ENCODE measurements at regions not wholly inside any gene's neighbourhood (a gene's known extent, or its start where the extent isn't known, plus 50 kb on each side); places are given as distances from the start of the nearest gene placed in this dataset.
"Not testable (repeated sequence)": the region's sequence is repeated elsewhere in the genome, so short reads cannot be mapped to it uniquely, and the experiment has no call there.

DNA sequence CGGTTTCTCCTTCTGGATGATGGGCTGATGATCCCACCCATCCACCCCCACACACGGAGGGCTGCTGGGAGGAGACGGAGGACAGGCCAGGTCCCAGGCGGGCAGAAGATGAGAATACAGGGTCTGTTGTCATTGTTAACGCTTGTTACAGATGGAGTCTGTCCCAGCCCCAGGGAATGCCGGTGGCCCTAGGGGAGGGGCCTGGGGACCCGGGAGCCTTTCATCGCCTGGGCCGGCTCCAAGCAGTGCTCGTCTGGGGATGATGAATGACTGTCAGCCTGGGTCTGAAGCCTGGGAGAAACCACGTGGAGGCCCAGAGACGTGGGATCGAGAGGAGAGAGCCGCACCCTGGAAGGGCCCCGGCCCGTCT is 69.2 kb downstream of the UNCX start:
- intact Hi-C loops (cut with DNase I), result no loop called here
- Histone ChIP-seq H3K4me3 (no peak overlapping the region), H3K27ac (no peak overlapping the region), H3K9me3 (replicated peaks in 1 of 3) (no peaks in the 10 kb centered on the region), H3K4me1 (replicated peaks in 1 of 2) (no peaks in the 10 kb centered on the region), H3K36me3 (replicated peaks in 1 of 2) (no peaks in the 10 kb centered on the region), H3K27me3 (peaks cover 22% of the 10 kb centered on the region)
- TF ChIP-seq CTCF (IDR thresholded peaks at IDR 0.05), result no peak
- TF ChIP-seq POLR2A (IDR thresholded peaks at IDR 0.05), result no peak
- WGBS, 4 donors, result 35 to 51% (median 47%) methylated on average over 10 to 16 of the region's 16 CpGs
- DNase-seq, result no peak

- TF ChIP-seq POLR2A (IDR thresholded peaks at IDR 0.05) (no peak), CTCF (IDR thresholded peaks at IDR 0.05) (no peak)
- no peaks in the 10 kb centered on the region for H3K4me1 ChIP-seq (replicated peaks in 1 of 2)
- intact Hi-C loops (cut with DNase I), result no loop called here
- peaks cover 15% of the 10 kb centered on the region for H3K27me3 ChIP-seq
- no peaks in the 10 kb centered on the region for H3K36me3 ChIP-seq (replicated peaks in 1 of 2)
- no peaks in the 10 kb centered on the region for H3K9me3 ChIP-seq (replicated peaks in 1 of 3)
- 70 to 80% (median 74%) methylated on average over 2 to 11 of the region's 11 CpGs for WGBS, 4 donors
- no peak overlapping the region for H3K4me3 ChIP-seq
- no peak for DNase-seq
- no peak overlapping the region for H3K27ac ChIP-seq
These were observed 70.3 kb downstream of the UNCX start for GRCh38 chr7:1302936-1303335.

DNA sequence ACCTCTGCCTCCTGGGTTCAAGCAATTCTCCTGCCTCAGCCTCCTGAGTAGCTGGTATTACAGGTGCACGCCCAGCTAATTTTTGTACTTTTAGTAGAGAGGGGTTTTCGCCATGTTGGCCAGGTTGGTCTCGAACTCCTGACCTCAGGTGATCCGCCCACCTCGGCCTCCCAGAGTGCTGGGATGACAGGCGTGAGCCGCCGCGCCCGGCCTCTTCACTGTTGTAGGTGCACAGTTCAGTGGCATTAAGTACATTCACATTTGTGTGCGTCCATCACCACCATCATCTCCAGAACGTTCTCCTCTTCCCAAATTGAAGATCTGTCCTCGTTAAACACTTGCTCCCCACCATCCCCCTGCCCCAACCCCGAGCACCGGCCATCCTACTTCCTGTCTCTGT is 71.3 kb downstream of the UNCX start:
- H3K4me3 ChIP-seq; intact Hi-C loops (cut with DNase I); H3K27ac ChIP-seq; H3K4me1 ChIP-seq (replicated peaks in 1 of 2); DNase-seq; H3K9me3 ChIP-seq (replicated peaks in 1 of 3); H3K36me3 ChIP-seq (replicated peaks in 1 of 2): not testable (repeated sequence)
- H3K27me3 ChIP-seq, result peaks cover 15% of the 10 kb centered on the region
- WGBS, 4 donors, result 66 to 75% (median 68%) methylated on average over 14 to 15 of the region's 15 CpGs

DNA sequence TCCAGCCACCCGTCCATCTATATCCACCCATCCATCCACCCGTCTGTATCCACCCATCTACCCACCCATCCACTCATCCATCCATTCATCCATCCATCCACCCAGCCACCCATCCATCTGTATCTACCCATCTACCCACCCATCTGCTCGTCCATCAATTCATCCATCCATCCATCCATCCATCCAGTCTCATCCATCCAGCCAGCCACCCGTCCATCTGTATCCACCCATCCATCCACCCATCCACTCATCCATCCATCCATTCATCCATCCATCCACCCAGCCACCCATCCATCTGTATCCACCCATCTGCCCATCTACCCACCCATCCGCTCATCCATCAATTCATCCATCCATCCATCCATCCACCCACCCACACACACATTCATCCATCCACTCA is 73.2 kb downstream of the UNCX start:
- H3K4me1 ChIP-seq (replicated peaks in 1 of 2), result no peaks in the 10 kb centered on the region
- no peak overlapping the region for H3K27ac ChIP-seq
- 64 to 74% (median 68%) methylated on average over 5 of the region's 5 CpGs for WGBS, 4 donors
- no peak for TF ChIP-seq CTCF (IDR thresholded peaks at IDR 0.05)
- no peak for TF ChIP-seq POLR2A (IDR thresholded peaks at IDR 0.05)
- no peaks in the 10 kb centered on the region for H3K36me3 ChIP-seq (replicated peaks in 1 of 2)
- peaks cover 6% of the 10 kb centered on the region for H3K27me3 ChIP-seq
- intact Hi-C loops (cut with DNase I), result no loop called here
- H3K9me3 ChIP-seq (replicated peaks in 1 of 3), result no peaks in the 10 kb centered on the region
- H3K4me3 ChIP-seq, result no peak overlapping the region
- no peak for DNase-seq

DNA sequence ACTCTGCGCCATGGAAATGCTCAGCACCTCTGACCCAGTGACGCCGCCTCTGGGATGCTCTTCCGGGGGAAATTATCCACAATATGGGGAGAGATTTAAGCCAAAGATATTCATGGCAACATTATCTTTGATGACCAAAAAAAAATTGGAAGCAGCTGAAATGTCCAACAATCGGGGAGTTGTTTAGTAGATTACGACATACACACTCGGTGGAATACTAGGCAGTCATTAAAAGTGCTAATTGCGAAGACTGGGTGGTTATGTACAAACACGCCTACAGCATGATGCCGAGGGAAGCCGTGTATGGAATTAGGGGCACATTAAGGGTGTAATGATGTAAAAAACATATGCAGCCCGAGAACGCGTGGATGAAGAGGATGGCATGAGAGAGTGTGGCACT is 75.2 kb downstream of the UNCX start:
- TF ChIP-seq CTCF (IDR thresholded peaks at IDR 0.05) (no peak), POLR2A (IDR thresholded peaks at IDR 0.05) (no peak)
- WGBS, 4 donors, result 88 to 90% (median 88%) methylated on average over 14 of the region's 14 CpGs
- Histone ChIP-seq H3K4me1 (replicated peaks in 1 of 2) (no peaks in the 10 kb centered on the region), H3K27me3 (no peaks in the 10 kb centered on the region), H3K4me3 (no peak overlapping the region), H3K9me3 (replicated peaks in 1 of 3) (no peaks in the 10 kb centered on the region), H3K27ac (no peak overlapping the region), H3K36me3 (replicated peaks in 1 of 2) (no peaks in the 10 kb centered on the region)
- DNase-seq, result no peak
- intact Hi-C loops (cut with DNase I), result no loop called here

All from adrenal gland (tissue), 9 donors.